Lung (tissue), 11 donors: ENCODE measurements at regions not wholly inside any gene's neighbourhood (a gene's known extent, or its start where the extent isn't known, plus 50 kb on each side); places are given as distances from the start of the nearest gene placed in this dataset.
"Not testable (repeated sequence)": the region's sequence is repeated elsewhere in the genome, so short reads cannot be mapped to it uniquely, and the experiment has no call there.

Experiments used
- ATAC-seq: fragments of 200-7000 bp; cut with Tn5 transposase; one replicate; pipeline ENCODE4 v1.9.1; 2020; ENCODE audit warnings: moderate number of reproducible peaks; ENCODE audit not compliant: insufficient read depth, low FRiP score
- DNase-seq, 3 donors: peaks; one replicate each; pipeline ENCODE4 v3.0.0-alpha.2; 2013 to 2017
- H3K27ac ChIP-seq, 2 donors: one replicate each; pipeline ENCODE4 v1.5.1; 2013; ENCODE audit warnings: mild to moderate bottlenecking in 2 of 2, moderate library complexity in 2 of 2, control low read depth in 1 of 2, inconsistent platforms in 1 of 2, low read depth in 1 of 2, low read length in 1 of 2
- H3K27me3 ChIP-seq, 3 donors: one replicate each; pipeline ENCODE4 v1.5.1; 2013; ENCODE audit warnings: low read length in 2 of 3; ENCODE audit not compliant: control insufficient read depth in 3 of 3, insufficient read depth in 3 of 3
- H3K36me3 ChIP-seq, 4 donors: one replicate each; pipeline ENCODE4 v1.5.1; 2013; ENCODE audit warnings: low read length in 4 of 4, mild to moderate bottlenecking in 1 of 4, moderate library complexity in 1 of 4; ENCODE audit not compliant: control insufficient read depth in 4 of 4, insufficient read depth in 4 of 4
- H3K4me1 ChIP-seq, 5 donors: one replicate each; pipeline ENCODE4 v1.5.1; 2013; ENCODE audit warnings: low read length in 5 of 5, mild to moderate bottlenecking in 2 of 5, moderate library complexity in 1 of 5; ENCODE audit not compliant: control insufficient read depth in 5 of 5, insufficient read depth in 5 of 5
- H3K4me3 ChIP-seq: one replicate; pipeline ENCODE4 v1.5.1; 2013; ENCODE audit warnings: mild to moderate bottlenecking, control low read depth, moderate library complexity
- H3K9ac ChIP-seq, 2 donors: one replicate each; pipeline ENCODE4 v1.5.1; 2013; ENCODE audit warnings: low read length in 2 of 2, control low read depth in 1 of 2; ENCODE audit not compliant: insufficient read depth in 1 of 2
- H3K9me3 ChIP-seq, 4 donors: one replicate each; pipeline ENCODE4 v1.5.1; 2013; ENCODE audit warnings: low read length in 3 of 4, mild to moderate bottlenecking in 1 of 4, moderate library complexity in 1 of 4; ENCODE audit not compliant: control insufficient read depth in 4 of 4, insufficient read depth in 3 of 4
- WGBS, 2 donors: extraction: QIAGEN DNeasy Blood & Tissue Kit; methylation state at CpG; one replicate each; pipeline ENCODE4 v1.1.7; 2013; 5-methylcytosine and 5-hydroxymethylcytosine counted together
- TF ChIP-seq, protein P1 (sequence below): IDR thresholded peaks from 2 replicates; pipeline ENCODE4 v1.5.1; 2012; ENCODE audit warnings: mild to moderate bottlenecking; ENCODE audit errors: control extremely low read depth, extremely low read depth
- donor health status: control.
- donor health status: control.
- donor health status: Bipolar disorder and iron deficiency.
- donor health status: healthy.
- donor health status: DM: yes; HTN: yes; CAD: no.

DNA sequence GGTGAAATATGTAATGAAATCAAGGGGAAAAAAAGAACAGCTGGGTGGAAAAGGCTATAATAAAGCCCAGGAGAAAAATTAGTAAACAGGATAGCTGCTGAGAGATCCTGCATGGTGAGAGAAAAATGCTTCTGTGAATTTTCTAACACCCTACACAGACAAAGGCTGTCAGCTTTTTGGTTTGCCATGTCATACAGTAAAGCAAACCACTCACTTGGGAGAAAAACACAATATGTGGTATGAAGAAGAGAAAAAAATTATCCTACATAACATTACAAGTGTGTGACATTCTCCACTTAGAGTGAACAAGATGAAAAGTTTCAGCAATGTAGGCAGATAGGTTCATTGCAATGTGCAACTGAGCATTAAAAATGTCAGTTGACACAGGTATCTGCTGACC is 133.6 kb downstream of the PLPPR4 start:
- no peak overlapping the region for H3K9ac ChIP-seq

DNA sequence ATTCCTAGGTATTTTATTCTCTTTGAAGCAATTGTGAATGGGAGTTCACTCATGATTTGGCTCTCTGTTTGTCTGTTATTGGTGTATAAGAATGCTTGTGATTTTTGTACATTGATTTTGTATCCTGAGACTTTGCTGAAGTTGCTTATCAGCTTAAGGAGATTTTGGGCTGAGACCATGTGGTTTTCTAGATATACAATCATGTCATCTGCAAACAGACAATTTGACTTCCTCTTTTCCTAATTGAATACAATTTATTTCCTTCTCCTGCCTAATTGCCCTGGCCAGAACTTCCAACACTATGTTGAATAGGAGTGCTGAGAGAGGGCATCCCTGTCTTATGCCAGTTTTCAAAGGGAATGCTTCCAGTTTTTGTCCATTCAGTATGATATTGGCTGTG is 137.3 kb downstream of the PLPPR4 start:
- not testable (repeated sequence) for H3K27ac ChIP-seq, H3K4me1 ChIP-seq, H3K36me3 ChIP-seq, H3K4me3 ChIP-seq, H3K27me3 ChIP-seq, ATAC-seq, H3K9me3 ChIP-seq, H3K9ac ChIP-seq, DNase-seq

More for the DNA sequence above, 133.6 kb downstream of the PLPPR4 start:
- Histone ChIP-seq H3K4me1 (no peaks in the 10 kb centered on the region), H3K4me3 (no peak overlapping the region), H3K9me3 (no peaks in the 10 kb centered on the region), H3K27me3 (no peaks in the 10 kb centered on the region), H3K36me3 (no peaks in the 10 kb centered on the region), H3K27ac (no peak overlapping the region)
- no peak for ATAC-seq
- TF ChIP-seq, protein P1, sequence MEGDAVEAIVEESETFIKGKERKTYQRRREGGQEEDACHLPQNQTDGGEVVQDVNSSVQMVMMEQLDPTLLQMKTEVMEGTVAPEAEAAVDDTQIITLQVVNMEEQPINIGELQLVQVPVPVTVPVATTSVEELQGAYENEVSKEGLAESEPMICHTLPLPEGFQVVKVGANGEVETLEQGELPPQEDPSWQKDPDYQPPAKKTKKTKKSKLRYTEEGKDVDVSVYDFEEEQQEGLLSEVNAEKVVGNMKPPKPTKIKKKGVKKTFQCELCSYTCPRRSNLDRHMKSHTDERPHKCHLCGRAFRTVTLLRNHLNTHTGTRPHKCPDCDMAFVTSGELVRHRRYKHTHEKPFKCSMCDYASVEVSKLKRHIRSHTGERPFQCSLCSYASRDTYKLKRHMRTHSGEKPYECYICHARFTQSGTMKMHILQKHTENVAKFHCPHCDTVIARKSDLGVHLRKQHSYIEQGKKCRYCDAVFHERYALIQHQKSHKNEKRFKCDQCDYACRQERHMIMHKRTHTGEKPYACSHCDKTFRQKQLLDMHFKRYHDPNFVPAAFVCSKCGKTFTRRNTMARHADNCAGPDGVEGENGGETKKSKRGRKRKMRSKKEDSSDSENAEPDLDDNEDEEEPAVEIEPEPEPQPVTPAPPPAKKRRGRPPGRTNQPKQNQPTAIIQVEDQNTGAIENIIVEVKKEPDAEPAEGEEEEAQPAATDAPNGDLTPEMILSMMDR: no peak
- DNase-seq: no peak

DNA sequence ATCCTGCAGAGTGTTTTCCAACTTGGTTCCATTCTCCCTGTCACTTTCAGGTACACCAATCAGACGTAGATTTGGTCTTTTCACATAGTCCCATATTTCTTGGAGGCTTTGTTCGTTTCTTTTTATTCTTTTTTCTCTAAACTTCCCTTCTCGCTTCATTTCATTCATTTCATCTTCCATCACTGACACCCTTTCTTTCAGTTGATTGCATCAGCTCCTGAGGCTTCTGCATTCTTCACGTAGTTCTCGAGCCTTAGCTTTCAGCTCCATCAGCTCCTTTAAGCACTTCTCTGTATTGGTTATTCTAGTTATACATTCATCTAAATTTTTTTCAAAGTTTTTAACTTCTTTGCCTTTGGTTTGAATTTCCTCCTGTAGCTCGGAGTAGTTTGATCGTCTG is 140.1 kb downstream of the PLPPR4 start:
- H3K27me3 ChIP-seq, H3K4me3 ChIP-seq, H3K9me3 ChIP-seq, H3K36me3 ChIP-seq, H3K4me1 ChIP-seq, DNase-seq, H3K27ac ChIP-seq, H3K9ac ChIP-seq, ATAC-seq: not testable (repeated sequence)
- WGBS, 2 donors: 92 to 95% methylated on average over 5 to 6 of the region's 7 CpGs

DNA sequence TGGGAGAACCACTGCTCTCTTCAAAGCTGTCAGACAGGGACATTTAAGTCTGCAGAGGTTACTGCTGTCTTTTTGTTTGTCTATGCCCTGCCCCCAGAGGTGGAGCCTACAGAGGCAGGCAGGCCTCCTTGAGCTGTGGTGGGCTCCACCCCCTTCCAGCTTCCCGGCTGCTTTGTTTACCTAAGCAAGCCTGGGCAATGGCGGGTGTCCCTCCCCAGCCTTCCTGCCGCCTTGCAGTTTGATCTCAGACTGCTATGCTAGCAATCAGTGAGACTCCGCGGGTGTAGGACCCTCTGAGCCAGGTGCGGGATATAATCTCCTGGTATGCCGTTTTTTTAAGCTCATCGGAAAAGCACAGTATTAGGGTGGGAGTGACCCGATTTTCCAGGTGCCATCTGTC is 141.0 kb downstream of the PLPPR4 start:
- not testable (repeated sequence) for H3K36me3 ChIP-seq, H3K4me1 ChIP-seq, H3K9ac ChIP-seq, ATAC-seq, DNase-seq, H3K9me3 ChIP-seq, H3K27ac ChIP-seq, H3K4me3 ChIP-seq, H3K27me3 ChIP-seq
- WGBS, 2 donors: 86 to 96% methylated on average over 9 of the region's 9 CpGs

DNA sequence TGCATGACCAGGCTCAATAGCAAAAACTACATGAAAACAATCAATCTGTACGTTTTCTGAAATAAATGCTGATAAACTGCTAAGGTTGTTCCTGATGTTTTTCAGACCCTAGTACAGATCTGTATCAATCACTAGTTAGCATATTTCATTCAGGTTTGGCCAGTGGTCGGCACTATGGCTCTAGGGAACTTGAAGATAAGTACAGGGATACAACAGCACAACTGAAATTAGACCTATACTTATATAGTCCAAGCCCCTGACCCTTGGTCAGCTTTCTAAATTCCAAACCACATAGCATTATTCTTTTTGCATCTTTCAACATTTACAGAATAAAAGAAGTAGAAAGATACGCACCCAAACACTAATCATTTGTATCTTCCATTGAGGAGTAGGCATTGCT is 142.7 kb downstream of the PLPPR4 start:
- Histone ChIP-seq H3K27ac (no peak overlapping the region), H3K9ac (no peak overlapping the region), H3K4me3 (no peak overlapping the region), H3K36me3 (no peaks in the 10 kb centered on the region), H3K27me3 (no peaks in the 10 kb centered on the region), H3K4me1 (no peaks in the 10 kb centered on the region), H3K9me3 (peaks cover 0 to 2% (median 0%) of the 10 kb centered on the region in 4 donors)
- ATAC-seq: no peak
- DNase-seq: no peak
- 82 to 85% methylated on average over 3 of the region's 3 CpGs for WGBS, 2 donors
- TF ChIP-seq, protein P1: no peak
